ENCODE measurements at regions not wholly inside any gene's neighbourhood (a gene's known extent, or its start where the extent isn't known, plus 50 kb on each side); places are given as distances from the start of the nearest gene placed in this dataset.

DNA sequence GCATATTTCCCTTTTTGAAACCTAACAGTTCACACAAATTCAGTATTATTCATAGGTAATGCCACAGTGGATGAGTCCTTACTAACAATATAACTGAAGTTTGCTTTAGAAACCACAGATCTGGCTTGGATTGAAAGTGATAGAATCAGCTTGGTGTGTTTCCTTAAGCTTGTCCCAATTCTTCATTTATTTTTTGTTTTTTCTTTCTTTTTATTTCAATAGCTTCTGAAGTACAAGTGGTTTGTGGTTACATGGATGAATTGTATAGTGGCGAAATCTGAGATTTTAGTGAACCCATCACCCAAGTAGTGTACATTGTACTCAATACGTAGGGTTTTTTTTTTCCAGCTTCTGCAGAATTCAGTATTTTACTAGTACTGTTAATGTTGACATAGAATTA is 518.2 kb upstream of the SEMA3D start:
- no peak for DNase-seq (ENCODE audit: low spot score)
- TF ChIP-seq, protein P1, sequence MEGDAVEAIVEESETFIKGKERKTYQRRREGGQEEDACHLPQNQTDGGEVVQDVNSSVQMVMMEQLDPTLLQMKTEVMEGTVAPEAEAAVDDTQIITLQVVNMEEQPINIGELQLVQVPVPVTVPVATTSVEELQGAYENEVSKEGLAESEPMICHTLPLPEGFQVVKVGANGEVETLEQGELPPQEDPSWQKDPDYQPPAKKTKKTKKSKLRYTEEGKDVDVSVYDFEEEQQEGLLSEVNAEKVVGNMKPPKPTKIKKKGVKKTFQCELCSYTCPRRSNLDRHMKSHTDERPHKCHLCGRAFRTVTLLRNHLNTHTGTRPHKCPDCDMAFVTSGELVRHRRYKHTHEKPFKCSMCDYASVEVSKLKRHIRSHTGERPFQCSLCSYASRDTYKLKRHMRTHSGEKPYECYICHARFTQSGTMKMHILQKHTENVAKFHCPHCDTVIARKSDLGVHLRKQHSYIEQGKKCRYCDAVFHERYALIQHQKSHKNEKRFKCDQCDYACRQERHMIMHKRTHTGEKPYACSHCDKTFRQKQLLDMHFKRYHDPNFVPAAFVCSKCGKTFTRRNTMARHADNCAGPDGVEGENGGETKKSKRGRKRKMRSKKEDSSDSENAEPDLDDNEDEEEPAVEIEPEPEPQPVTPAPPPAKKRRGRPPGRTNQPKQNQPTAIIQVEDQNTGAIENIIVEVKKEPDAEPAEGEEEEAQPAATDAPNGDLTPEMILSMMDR (IDR thresholded peaks at IDR 0.05): no peak
- no peaks in the 10 kb centered on the region for H3K36me3 Mint-ChIP-seq (ENCODE audit: low read depth)
- H3K27me3 Mint-ChIP-seq (ENCODE audit: low read depth): no peaks in the 10 kb centered on the region
- no peak overlapping the region for H3K4me3 Mint-ChIP-seq (ENCODE audit: unreplicated experiment)
- H3K9me3 Mint-ChIP-seq (ENCODE audit: low read depth): peaks cover 5% of the 10 kb centered on the region
- H3K4me1 Mint-ChIP-seq (ENCODE audit: low read depth): no peaks in the 10 kb centered on the region
- no peak overlapping the region for H3K27ac Mint-ChIP-seq (ENCODE audit: unreplicated experiment)

DNA sequence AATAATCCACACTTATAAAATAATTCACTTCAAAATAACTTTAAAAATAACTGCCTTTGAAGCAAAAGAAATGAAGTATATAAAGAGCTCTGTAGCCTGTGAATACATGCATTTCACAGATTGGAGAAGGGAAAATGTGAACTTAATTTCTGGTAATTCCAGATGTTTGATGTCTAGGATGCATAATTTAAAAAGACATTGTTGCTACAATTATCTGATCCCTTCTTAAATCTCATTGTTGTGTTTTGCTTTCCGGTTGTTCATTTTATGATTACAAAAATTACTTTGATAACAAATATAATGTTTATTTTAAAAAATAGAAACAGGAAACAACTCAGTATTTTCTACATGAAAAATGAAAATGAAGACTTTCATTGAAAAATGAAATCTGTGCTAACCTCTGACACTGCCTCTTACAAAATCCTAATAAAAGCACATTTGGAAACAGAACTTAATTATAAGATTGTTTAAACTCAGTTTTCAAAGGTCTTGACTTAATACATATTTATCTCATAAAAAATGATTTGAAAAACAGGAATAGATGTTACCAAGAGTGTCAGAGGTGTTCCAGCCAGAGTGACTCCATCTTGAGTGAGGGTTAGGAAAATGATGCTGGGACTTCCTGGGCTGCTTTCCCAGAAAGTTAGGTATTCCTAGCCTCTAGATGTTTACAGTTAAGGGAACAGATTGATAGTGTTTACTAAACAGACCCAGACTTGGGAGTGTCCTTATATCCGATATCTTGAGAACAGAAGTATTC is 516.6 kb upstream of the SEMA3D start:
- no peaks in the 10 kb centered on the region for H3K27me3 Mint-ChIP-seq (ENCODE audit: low read depth)
- no peaks in the 10 kb centered on the region for H3K4me1 Mint-ChIP-seq (ENCODE audit: low read depth)

DNA sequence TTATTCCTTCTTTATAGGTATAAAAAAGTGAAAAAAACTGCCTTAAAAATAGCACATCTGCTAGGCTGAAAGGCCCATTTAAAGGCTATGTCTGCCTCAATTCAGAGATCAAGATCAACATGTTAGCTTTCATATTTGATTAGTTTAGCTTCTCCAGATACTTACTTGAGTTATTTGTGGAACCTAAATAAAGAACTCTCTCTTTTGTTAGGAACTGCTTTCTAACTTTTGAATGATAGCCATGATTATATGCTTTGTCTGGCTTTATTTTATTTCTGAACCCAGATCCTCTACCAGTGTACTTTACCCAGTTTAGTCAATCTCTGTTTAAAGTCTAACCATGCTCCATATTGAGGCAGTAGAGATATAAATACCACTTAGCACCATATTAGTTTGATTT is 515.5 kb upstream of the SEMA3D start:
- no peak for DNase-seq (ENCODE audit: low spot score)
- peaks cover 5% of the 10 kb centered on the region for H3K9me3 Mint-ChIP-seq (ENCODE audit: low read depth)
- H3K36me3 Mint-ChIP-seq (ENCODE audit: low read depth): no peaks in the 10 kb centered on the region
- H3K4me3 Mint-ChIP-seq (ENCODE audit: unreplicated experiment): no peak overlapping the region
- no peak overlapping the region for H3K27ac Mint-ChIP-seq (ENCODE audit: unreplicated experiment)
- no peaks in the 10 kb centered on the region for H3K27me3 Mint-ChIP-seq (ENCODE audit: low read depth)
- H3K4me1 Mint-ChIP-seq (ENCODE audit: low read depth): no peaks in the 10 kb centered on the region
- TF ChIP-seq, protein P1 (IDR thresholded peaks at IDR 0.05): no peak

More for the DNA sequence above, 516.6 kb upstream of the SEMA3D start:
- no peak overlapping the region for H3K27ac Mint-ChIP-seq (ENCODE audit: unreplicated experiment)
- peaks cover 5% of the 10 kb centered on the region for H3K9me3 Mint-ChIP-seq (ENCODE audit: low read depth)
- H3K36me3 Mint-ChIP-seq (ENCODE audit: low read depth): no peaks in the 10 kb centered on the region
- H3K4me3 Mint-ChIP-seq (ENCODE audit: unreplicated experiment): no peak overlapping the region
- TF ChIP-seq, protein P1 (IDR thresholded peaks at IDR 0.05): no peak
- no peak for DNase-seq (ENCODE audit: low spot score)

DNA sequence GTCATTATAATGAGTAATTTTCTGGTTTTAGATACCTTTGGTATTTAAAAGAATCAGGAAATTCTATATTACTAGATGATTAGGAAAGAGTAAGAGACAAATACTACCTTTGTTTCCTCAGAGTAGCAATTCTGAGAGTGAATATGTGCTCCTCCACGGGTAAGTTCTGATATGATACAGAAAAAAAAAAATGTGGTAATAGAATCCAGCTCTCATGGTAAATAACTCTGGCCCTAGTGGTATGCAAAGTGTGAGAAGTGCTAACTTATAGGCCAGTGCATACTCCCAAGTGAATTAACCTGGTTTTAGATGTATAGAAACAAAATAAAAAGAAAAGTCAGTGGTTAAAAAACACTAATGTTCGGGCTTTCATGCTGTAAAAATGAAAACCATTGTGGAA is 512.6 kb upstream of the SEMA3D start:
- TF ChIP-seq, protein P1 (IDR thresholded peaks at IDR 0.05): no peak
- Mint-ChIP-seq H3K27ac (ENCODE audit: unreplicated experiment) (no peak overlapping the region), H3K4me3 (ENCODE audit: unreplicated experiment) (no peak overlapping the region), H3K4me1 (ENCODE audit: low read depth) (peaks cover 6% of the 10 kb centered on the region), H3K36me3 (ENCODE audit: low read depth) (no peaks in the 10 kb centered on the region), H3K27me3 (ENCODE audit: low read depth) (no peaks in the 10 kb centered on the region), H3K9me3 (ENCODE audit: low read depth) (no peaks in the 10 kb centered on the region)
- no peak for DNase-seq (ENCODE audit: low spot score)

DNA sequence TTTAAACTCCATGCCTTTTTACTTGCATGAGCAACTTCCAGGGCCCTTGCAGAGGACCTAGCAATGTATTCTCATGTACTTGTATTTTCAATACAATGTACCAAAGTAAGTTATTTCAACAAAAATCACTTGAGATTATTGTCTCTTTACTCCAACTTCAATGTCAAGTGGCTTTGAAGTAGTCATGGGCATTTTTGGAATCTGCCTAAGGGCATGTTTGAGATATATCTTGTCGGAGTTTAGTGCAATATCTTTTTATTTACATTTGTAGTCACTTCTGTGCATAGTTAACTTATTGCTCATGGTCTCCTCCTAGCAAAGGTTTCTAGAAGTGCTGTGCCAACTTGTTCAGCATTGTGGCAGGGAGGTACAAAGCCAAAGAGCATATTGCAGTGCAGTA is 508.7 kb upstream of the SEMA3D start:
- H3K4me1 Mint-ChIP-seq (ENCODE audit: low read depth): peaks cover 6% of the 10 kb centered on the region
- H3K27me3 Mint-ChIP-seq (ENCODE audit: low read depth): no peaks in the 10 kb centered on the region
- H3K9me3 Mint-ChIP-seq (ENCODE audit: low read depth): no peaks in the 10 kb centered on the region
- no peak overlapping the region for H3K27ac Mint-ChIP-seq (ENCODE audit: unreplicated experiment)
- no peaks in the 10 kb centered on the region for H3K36me3 Mint-ChIP-seq (ENCODE audit: low read depth)
- no peak for DNase-seq (ENCODE audit: low spot score)
- H3K4me3 Mint-ChIP-seq (ENCODE audit: unreplicated experiment): no peak overlapping the region
- TF ChIP-seq, protein P1 (IDR thresholded peaks at IDR 0.05): no peak
